ENCODE measurements at regions not wholly inside any gene's neighbourhood (a gene's known extent, or its start where the extent isn't known, plus 50 kb on each side); places are given as distances from the start of the nearest gene placed in this dataset.

DNA sequence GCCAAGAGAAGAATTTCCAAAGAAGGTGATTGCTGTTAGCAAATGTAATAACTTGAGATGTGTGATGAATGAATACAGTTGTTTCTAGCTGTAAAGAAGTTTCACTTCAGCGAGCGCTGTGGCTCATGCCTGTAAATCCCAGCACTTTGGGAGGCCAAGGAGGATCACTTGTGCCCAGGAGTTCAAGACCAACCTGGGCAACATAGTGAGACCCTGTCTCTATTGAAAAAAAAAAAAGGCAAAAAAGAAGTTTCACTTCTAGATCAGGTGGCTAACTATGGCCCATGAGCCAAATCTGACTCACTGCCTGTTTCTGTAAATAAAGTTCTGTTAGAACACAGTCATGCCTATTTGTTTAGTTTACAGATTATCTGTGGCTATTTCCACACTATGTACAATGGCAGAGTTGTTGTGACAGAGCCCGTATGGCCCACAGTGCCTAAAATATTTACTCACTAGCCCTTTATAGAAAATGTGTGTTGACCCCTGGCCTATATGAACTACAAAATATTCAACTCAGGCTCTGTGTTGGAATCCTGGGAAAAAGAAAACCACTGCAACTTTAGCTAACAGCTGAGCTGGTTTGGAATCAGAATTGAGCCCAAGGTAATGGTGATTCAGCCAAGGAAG is 54.1 kb upstream of the PRPS1 start:
- H3K27me3 Mint-ChIP-seq (ENCODE audit: low read depth), result no peaks in the 10 kb centered on the region
- ChIA-PET CTCF (no interaction called here), POLR2A (no interaction called here)
- no peak overlapping the region for H3K27ac Mint-ChIP-seq
- ATAC-seq (no peak), DNase-seq (ENCODE audit: low spot score) (no peak)
- H3K36me3 Mint-ChIP-seq, result peaks cover 5% of the 10 kb centered on the region; the same call in 1 of the 2 replicates
- TF ChIP-seq GRHL2 (CRISPR knock-in tag; IDR thresholded peaks at IDR 0.05; ENCODE audit: insufficient replicate concordance, severe bottlenecking), result no peak
- no peak for TF ChIP-seq CREB1 (CRISPR knock-in tag; IDR thresholded peaks at IDR 0.05)
- TF ChIP-seq OVOL2 (CRISPR knock-in tag; IDR thresholded peaks at IDR 0.05; ENCODE audit: borderline replicate concordance), result no peak
- TF ChIP-seq, protein P1, sequence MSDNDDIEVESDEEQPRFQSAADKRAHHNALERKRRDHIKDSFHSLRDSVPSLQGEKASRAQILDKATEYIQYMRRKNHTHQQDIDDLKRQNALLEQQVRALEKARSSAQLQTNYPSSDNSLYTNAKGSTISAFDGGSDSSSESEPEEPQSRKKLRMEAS (CRISPR knock-in tag; IDR thresholded peaks at IDR 0.05), result no peak
- TF ChIP-seq ETV6 (CRISPR knock-in tag; IDR thresholded peaks at IDR 0.05), result no peak
- no peak for TF ChIP-seq ZNF138 (CRISPR knock-in tag; conservative IDR thresholded peaks at IDR 0.05)
- TF ChIP-seq, protein P2, sequence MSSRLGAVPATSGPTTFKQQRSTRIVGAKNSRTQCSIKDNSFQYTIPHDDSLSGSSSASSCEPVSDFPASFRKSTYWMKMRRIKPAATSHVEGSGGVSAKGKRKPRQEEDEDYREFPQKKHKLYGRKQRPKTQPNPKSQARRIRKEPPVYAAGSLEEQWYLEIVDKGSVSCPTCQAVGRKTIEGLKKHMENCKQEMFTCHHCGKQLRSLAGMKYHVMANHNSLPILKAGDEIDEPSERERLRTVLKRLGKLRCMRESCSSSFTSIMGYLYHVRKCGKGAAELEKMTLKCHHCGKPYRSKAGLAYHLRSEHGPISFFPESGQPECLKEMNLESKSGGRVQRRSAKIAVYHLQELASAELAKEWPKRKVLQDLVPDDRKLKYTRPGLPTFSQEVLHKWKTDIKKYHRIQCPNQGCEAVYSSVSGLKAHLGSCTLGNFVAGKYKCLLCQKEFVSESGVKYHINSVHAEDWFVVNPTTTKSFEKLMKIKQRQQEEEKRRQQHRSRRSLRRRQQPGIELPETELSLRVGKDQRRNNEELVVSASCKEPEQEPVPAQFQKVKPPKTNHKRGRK (CRISPR knock-in tag; IDR thresholded peaks at IDR 0.05; ENCODE audit: borderline replicate concordance), result no peak
- TF ChIP-seq ZNF671 (CRISPR knock-in tag; IDR thresholded peaks at IDR 0.05), result no peak
- TF ChIP-seq HMGA2 (CRISPR knock-in tag; IDR thresholded peaks at IDR 0.05), result no peak
- TF ChIP-seq, protein P3, sequence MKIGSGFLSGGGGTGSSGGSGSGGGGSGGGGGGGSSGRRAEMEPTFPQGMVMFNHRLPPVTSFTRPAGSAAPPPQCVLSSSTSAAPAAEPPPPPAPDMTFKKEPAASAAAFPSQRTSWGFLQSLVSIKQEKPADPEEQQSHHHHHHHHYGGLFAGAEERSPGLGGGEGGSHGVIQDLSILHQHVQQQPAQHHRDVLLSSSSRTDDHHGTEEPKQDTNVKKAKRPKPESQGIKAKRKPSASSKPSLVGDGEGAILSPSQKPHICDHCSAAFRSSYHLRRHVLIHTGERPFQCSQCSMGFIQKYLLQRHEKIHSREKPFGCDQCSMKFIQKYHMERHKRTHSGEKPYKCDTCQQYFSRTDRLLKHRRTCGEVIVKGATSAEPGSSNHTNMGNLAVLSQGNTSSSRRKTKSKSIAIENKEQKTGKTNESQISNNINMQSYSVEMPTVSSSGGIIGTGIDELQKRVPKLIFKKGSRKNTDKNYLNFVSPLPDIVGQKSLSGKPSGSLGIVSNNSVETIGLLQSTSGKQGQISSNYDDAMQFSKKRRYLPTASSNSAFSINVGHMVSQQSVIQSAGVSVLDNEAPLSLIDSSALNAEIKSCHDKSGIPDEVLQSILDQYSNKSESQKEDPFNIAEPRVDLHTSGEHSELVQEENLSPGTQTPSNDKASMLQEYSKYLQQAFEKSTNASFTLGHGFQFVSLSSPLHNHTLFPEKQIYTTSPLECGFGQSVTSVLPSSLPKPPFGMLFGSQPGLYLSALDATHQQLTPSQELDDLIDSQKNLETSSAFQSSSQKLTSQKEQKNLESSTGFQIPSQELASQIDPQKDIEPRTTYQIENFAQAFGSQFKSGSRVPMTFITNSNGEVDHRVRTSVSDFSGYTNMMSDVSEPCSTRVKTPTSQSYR (CRISPR knock-in tag; IDR thresholded peaks at IDR 0.05), result no peak
- H3K4me1 Mint-ChIP-seq, result peaks cover 6% of the 10 kb centered on the region
- no peak overlapping the region for H3K4me3 Mint-ChIP-seq
- peaks cover 3% of the 10 kb centered on the region; the same call in 1 of the 2 replicates for H3K9me3 Mint-ChIP-seq

DNA sequence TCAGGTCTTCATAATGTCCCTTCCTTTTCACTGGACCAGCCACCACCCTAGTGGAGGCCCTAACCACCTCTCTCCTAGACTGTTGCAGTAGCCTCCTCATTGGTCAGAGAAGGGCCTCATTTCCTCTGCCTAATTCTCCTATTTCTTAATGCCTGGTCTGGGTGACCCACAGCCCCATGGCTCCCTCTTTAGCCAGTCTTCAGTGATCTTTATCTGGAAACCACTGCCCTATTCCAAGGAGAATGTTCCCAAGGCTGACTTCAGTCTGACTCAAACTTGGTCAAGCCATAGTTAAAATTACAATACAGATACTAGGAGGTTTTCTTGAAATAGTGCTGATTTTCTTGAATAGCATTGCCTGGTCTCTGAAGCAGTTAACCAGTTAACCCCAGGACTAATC is 53.6 kb upstream of the PRPS1 start:
- no peak overlapping the region; the same call in 1 of the 2 replicates for H3K27ac Mint-ChIP-seq
- peaks cover 5% of the 10 kb centered on the region; the same call in 1 of the 2 replicates for H3K36me3 Mint-ChIP-seq
- ATAC-seq, result peak; percentile 22; the same call in 1 of the 2 replicates
- H3K27me3 Mint-ChIP-seq (ENCODE audit: low read depth), result no peaks in the 10 kb centered on the region
- TF ChIP-seq, protein P4, sequence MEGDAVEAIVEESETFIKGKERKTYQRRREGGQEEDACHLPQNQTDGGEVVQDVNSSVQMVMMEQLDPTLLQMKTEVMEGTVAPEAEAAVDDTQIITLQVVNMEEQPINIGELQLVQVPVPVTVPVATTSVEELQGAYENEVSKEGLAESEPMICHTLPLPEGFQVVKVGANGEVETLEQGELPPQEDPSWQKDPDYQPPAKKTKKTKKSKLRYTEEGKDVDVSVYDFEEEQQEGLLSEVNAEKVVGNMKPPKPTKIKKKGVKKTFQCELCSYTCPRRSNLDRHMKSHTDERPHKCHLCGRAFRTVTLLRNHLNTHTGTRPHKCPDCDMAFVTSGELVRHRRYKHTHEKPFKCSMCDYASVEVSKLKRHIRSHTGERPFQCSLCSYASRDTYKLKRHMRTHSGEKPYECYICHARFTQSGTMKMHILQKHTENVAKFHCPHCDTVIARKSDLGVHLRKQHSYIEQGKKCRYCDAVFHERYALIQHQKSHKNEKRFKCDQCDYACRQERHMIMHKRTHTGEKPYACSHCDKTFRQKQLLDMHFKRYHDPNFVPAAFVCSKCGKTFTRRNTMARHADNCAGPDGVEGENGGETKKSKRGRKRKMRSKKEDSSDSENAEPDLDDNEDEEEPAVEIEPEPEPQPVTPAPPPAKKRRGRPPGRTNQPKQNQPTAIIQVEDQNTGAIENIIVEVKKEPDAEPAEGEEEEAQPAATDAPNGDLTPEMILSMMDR (IDR thresholded peaks at IDR 0.05), result no peak
- TF ChIP-seq FOXJ3 (CRISPR knock-in tag; IDR thresholded peaks at IDR 0.05; ENCODE audit: borderline replicate concordance), result no peak
- TF ChIP-seq, protein P5, sequence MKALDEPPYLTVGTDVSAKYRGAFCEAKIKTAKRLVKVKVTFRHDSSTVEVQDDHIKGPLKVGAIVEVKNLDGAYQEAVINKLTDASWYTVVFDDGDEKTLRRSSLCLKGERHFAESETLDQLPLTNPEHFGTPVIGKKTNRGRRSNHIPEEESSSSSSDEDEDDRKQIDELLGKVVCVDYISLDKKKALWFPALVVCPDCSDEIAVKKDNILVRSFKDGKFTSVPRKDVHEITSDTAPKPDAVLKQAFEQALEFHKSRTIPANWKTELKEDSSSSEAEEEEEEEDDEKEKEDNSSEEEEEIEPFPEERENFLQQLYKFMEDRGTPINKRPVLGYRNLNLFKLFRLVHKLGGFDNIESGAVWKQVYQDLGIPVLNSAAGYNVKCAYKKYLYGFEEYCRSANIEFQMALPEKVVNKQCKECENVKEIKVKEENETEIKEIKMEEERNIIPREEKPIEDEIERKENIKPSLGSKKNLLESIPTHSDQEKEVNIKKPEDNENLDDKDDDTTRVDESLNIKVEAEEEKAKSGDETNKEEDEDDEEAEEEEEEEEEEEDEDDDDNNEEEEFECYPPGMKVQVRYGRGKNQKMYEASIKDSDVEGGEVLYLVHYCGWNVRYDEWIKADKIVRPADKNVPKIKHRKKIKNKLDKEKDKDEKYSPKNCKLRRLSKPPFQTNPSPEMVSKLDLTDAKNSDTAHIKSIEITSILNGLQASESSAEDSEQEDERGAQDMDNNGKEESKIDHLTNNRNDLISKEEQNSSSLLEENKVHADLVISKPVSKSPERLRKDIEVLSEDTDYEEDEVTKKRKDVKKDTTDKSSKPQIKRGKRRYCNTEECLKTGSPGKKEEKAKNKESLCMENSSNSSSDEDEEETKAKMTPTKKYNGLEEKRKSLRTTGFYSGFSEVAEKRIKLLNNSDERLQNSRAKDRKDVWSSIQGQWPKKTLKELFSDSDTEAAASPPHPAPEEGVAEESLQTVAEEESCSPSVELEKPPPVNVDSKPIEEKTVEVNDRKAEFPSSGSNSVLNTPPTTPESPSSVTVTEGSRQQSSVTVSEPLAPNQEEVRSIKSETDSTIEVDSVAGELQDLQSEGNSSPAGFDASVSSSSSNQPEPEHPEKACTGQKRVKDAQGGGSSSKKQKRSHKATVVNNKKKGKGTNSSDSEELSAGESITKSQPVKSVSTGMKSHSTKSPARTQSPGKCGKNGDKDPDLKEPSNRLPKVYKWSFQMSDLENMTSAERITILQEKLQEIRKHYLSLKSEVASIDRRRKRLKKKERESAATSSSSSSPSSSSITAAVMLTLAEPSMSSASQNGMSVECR (CRISPR knock-in tag; IDR thresholded peaks at IDR 0.05; ENCODE audit: borderline replicate concordance), result no peak
- no peak for TF ChIP-seq NR3C1 (CRISPR knock-in tag; conservative IDR thresholded peaks at IDR 0.05; ENCODE audit: low read depth)
- TF ChIP-seq NFE2L1 (CRISPR knock-in tag; IDR thresholded peaks at IDR 0.05), result no peak
- TF ChIP-seq ZNF219 (CRISPR knock-in tag; IDR thresholded peaks at IDR 0.05; ENCODE audit: borderline replicate concordance), result no peak
- TF ChIP-seq ELF4 (CRISPR knock-in tag; IDR thresholded peaks at IDR 0.05; ENCODE audit: low read depth), result no peak
- no peak for TF ChIP-seq FOXP1 (CRISPR knock-in tag; IDR thresholded peaks at IDR 0.05; ENCODE audit: borderline replicate concordance)
- H3K4me1 Mint-ChIP-seq, result peaks cover 6% of the 10 kb centered on the region
- ChIA-PET CTCF (no interaction called here), POLR2A (no interaction called here)
- no peak for DNase-seq (ENCODE audit: low spot score)
- H3K9me3 Mint-ChIP-seq, result peaks cover 3% of the 10 kb centered on the region; the same call in 1 of the 2 replicates
- no peak overlapping the region for H3K4me3 Mint-ChIP-seq

Measured in WTC11 (cell line).